Fibroblast of the conjunctiva (primary cell): ENCODE measurements at regions not wholly inside any gene's neighbourhood (a gene's known extent, or its start where the extent isn't known, plus 50 kb on each side); places are given as distances from the start of the nearest gene placed in this dataset.

Experiments
- DNase-seq: peaks from one replicate; pipeline ENCODE4 v3.0.0-alpha.2; 2010; ENCODE audit warnings: low read depth

DNA sequence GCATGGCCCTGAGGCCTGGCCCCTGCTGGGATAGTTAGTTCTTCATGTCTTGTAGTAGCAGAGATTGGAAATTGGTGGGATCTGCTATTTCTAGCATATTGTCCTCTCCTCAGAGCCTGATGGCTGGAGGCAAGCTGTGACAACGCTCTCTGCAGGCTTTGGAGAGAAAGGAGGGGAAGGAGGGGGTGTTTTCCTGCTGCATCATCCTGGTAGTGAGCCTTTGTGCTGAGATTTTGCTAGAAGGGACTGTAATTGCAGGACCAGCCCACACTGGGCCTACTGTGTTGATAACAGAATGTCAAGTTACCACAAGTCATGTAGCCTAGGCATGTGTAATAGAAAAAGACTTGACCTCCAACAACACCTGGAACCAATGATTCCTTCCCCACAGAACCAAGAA lies 351.0 kb downstream of the SIPA1L2 start:
- DNase-seq: no peak

GRCh38 chr1:232276651-232277050 lies 353.3 kb downstream of the SIPA1L2 start:
- no peak for DNase-seq

- no peak for DNase-seq
These were observed 354.8 kb downstream of the SIPA1L2 start for GRCh38 chr1:232274999-232275710.

GRCh38 chr1:232274236-232274855 lies 355.6 kb downstream of the SIPA1L2 start:
- no peak for DNase-seq

DNA sequence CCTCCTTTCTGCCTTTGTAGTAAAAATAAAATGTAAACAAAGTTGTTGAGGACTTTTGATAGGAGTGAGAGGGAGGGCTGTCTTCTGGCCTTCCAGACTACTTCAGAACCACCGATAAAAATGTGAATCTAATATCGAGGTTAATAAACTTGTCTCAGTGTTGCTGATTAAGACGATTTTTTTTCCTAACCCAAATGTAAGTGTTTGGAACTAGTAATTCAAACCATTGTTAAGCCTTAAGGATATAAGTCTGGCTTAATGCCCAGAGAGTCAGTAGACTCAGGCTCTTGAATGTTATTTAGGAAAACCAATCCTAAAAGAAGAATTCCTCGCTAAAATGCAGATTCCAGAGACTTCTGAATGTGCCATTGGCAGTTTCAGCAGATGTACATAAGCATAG lies 356.9 kb downstream of the SIPA1L2 start:
- no peak for DNase-seq

DNA sequence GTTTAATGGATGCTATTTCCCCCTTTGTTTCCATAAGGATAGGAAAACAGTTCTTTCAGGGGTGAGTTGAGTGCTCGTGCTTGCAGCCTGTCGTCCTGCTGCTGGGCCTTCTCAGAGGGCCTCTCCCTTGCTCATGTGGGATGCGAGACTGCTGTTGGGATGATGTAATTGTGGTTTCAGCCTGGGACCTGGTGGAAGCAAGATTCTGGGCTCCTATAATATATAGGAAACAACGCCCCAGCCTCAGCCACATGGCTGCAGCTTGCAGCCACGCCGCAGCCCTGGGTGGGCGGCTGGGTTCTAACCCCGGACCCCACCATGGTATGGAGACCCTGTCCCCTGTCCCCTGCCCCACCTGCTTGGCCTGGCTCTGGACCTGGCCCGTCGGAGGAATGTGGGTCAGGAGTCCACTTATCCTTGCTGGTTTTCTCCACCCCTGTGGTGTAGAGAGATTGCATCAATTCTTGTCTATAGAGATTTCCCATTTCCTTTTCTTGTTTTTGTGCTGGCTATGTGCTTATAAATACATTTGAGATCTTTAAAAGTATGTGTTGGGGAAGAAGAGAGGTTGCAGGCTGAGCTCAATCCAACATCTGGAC lies 357.8 kb downstream of the SIPA1L2 start:
- no peak for DNase-seq

- no peak for DNase-seq
These were observed 358.6 kb downstream of the SIPA1L2 start for GRCh38 chr1:232271299-232271698.

- DNase-seq: no peak
These were observed 359.9 kb downstream of the SIPA1L2 start for GRCh38 chr1:232269988-232270387.

DNA sequence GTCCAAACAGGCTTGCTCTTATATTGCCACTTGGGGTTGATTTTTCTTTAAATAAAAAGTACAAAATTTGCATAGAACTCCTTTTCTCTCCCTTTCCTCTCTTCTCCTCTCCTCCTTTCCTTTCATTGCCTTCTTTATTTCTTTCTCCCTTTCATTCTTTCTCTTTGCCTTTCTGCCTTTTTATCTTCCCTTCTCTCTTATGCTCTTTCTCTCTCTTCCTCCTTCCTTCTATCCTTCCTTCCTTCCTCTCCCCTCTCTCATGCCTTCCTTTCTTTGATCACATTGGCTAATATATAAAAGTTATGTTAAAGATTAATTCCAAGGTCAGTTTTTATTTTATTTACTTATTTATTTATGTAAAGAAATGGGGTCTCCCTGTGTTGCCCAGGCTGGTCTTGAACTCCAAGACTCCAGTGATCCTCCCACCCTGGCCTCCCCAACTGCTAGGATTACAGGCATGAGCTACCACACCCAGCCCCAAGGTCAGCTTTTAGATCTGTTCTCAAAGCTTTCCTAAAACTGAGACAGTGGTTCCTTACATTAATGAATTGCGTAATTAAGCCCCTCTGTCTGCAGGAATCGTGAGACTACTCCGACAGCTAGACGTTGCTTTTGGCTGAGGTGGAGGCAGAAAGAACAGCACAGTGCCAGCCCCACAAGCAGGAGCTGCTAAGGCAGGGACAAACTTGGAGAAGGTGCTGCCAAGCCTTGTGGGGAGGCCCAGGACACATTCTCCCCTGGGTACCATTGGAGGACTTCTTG lies 361.9 kb downstream of the SIPA1L2 start:
- no peak for DNase-seq

DNA sequence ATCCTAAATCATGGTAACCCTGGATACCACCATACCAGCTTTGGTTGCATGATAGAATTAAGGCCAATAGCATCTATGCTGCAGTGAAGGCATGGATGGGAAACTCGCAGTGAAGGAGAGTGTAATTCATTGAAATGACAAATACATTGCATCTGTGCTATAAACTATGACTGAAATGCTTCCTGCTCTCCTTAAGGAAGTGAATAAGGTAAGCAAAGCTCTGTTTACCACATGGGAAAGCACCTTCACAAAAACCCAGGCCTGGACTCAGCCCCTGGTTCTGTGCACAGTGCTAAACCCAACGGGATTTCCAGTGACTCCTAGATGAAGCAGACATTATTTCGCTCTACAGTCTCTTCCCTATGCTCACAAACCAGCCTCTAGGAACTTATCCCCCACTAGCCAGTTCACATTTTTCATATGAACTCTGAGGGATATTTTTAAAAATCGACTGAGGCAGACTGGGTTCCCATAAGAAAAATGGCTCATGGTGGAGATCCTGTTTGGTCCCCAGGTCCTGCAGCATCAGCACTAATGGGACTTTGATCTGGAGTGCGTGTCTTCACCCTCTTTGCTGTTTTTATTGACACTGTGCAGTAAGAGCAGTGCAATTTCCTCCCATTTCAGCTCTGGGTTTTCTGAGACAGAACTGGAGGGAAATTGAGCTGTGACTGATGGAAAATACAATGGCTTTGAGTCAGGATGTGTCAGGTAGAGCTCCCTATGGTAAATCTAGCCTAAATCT lies 362.7 kb downstream of the SIPA1L2 start:
- no peak for DNase-seq

GRCh38 chr1:232263452-232263851 lies 366.5 kb downstream of the SIPA1L2 start:
- no peak for DNase-seq

GRCh38 chr1:232262991-232263390 lies 366.9 kb downstream of the SIPA1L2 start:
- no peak for DNase-seq

DNA sequence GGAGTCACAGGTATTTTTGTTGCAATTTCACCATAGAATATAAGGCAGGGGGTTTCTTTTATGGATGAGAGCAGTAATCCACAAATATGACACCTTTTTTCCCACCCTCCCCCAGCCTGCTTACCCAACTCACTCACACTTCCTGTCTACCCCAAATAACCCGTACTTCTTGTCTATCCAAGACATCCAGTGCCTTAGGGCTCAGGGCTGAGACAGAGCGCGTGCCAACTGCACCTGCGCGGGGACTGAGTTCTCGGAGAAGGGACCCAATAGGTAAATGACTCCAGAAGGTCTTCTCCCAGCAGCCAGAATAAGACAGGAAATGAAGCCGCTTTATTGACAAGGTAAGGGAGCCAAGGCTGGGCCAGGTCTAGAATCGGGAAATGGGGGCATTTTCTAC lies 369.1 kb downstream of the SIPA1L2 start:
- DNase-seq: no peak

DNA sequence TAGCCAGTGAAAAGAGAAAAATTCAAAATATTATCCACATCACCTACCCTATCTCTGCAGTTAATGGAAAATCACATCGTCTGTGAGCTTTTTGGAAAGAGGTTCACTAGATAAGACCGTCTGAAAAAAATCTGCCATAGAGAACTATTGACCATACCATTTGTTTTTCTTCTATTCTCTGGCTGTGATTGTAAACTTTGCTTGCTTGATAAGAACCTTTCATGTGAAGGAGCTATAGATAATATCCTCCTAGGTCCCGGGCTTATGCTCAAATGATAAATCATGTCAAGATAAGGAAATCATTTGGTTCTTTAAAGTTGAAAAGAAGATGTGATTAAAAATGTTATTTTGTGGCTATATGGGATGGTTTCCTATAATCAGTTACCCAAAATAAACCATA lies 369.9 kb downstream of the SIPA1L2 start:
- no peak for DNase-seq

DNA sequence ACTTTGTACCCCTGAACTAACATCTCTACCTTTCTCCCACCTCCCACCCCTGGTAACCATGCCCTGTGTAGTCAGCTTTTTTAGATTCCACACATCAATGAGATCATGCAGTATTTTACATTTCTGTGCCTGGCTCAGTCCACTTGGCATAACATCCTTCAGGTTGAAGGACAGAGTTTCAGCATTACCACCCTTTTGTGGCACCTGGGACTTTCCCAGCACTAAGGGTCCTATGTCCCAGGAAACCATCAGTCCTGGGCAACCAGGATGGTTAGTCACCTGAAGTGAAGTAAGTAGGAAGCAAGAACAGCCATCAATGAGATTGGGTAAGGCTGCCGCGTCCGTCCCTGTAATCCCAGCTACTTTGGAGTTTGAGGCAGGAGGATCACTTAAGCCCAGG lies 370.6 kb downstream of the SIPA1L2 start:
- DNase-seq: no peak

DNA sequence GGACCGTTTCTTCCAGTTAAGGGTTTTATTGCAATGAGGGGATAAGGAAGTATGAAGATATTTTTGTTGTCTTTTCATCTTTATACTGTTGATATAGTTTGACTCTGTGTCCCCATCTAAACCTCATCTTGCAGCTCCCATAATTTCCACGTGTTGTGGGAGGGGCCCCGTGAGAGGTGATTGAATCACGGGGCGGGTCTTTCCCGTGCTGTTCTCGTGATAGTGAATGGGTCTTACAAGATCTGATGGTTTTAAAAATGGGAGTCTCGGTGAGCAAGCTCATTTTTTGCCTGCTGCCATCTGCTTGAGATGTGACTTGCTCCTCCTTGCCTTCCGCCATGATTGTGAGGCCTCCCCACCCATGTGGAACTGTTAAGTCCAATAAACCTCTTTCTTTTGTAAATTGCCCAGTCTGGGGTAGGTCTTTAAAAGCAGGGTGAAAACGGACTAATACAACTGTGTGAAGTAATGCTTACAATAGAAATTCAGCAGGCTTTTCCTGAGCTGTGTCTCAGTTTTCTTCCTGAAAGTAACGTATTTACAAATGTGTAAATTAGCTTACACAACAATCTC lies 377.3 kb downstream of the SIPA1L2 start:
- DNase-seq: no peak

GRCh38 chr1:232250838-232251237 lies 379.1 kb downstream of the SIPA1L2 start:
- DNase-seq: no peak

DNA sequence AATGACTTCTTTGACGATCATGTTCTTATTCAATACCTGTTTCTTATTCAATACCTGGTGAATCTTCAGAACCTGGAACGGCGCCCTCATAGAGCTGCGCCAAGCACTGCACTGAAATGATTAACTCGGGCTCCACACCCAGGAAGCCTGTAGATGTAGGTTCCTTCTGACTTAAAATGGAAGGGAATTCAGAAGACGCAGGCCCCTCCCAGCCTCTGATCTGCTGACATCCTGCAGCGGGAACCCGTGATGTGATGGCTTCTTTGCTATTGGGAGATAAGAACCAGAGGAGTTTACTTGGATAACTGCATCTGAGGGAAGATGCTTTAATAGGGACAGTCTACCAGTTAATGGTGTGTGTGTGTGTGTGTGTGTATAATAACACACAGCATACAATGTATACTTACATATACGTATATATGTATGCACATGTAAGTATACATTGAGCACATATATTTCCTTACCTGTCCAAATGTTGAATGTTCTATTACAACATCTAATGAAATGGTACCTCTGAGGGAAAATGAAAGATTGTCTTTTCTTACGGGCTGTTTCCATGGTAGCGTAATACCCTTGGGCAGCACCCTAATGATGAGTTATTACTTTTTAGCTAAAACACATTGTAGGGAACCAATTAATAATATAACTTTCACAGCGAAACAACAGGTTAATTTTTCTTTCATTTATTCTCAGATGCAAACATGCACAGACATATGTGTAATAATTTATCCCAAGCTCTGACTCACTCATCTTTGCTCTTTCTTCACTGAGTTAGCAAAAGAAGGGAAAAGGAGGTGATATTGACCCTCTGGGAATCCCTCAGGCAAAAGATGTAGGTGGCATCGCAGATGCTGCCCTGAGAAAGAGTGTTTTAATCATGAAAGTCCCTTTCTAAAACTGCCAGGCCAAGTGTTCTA lies 379.8 kb downstream of the SIPA1L2 start:
- no peak for DNase-seq

GRCh38 chr1:232249339-232249738 lies 380.6 kb downstream of the SIPA1L2 start:
- no peak for DNase-seq

DNA sequence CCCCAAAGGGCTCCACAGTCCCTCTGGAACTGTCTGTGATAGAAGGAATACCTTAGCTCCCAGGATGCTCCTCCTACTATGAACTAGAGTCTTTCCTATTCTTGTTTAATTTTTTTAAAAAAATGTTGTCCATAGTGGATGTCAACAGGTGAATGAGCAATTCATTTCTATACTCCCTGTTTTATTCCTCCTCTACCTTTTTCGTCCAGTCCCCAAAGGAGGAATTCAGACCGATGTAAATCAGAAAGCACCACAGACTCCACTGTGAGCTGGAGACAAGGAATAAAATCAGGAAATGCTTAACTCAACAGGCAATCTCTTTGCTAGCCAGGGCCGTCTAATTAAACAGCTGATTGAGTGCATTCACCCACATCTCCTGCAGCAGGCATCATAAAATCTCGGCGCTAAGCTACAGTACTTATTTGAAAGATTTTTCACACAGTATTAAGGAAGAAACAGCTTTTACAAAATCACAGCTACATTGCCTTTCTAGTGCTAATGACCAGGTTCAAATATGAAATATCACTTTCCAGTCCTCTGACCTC lies 381.6 kb downstream of the SIPA1L2 start:
- no peak for DNase-seq
